ENCODE measurements at regions not wholly inside any gene's neighbourhood (a gene's known extent, or its start where the extent isn't known, plus 50 kb on each side); places are given as distances from the start of the nearest gene placed in this dataset.

DNA sequence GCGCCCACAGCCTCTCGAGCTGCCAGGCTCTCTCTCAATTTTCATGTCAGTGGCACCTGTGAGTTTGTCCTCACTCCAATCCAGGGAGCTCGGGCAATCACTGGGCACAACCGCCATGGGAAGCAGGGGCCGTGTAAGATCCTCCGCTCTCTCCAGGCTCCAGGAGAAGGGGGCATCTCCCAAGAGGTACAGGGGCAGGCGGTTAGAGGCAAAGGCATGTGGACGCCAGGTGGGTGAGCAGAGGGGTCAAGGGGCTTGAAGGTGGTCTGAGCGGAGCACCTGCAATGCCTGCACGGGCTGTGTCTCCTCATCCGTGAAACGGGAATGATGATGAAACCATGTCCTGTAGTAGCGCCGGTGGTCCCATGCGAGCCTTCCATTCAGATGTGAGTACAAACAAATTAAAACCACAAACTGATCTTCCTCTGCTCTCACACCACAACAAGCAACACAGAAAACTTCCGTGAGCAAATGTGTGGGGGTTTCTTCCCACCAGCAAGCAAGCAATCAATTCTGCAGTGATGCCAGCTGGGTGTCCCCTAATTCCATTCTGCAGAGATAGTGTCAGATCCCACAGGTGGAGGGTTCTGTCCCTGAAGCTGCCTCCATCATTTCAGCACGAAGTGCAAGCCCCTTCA, 222.5 kb upstream of the PMEPA1 start:
- Histone ChIP-seq H3K27me3 (replicated peaks; ENCODE audit: insufficient read depth, low read depth, low read length, poor library complexity) (no peaks in the 10 kb centered on the region), H3K4me1 (ENCODE audit: insufficient read depth, low read length, poor library complexity, severe bottlenecking) (no peaks in the 10 kb centered on the region), H3K9me3 (ENCODE audit: low read depth, low read length, poor library complexity, severe bottlenecking) (no peaks in the 10 kb centered on the region), H3K4me3 (ENCODE audit: low read depth, low read length, poor library complexity, severe bottlenecking) (no peak overlapping the region), H3K36me3 (ENCODE audit: insufficient read depth, low read length, poor library complexity, severe bottlenecking) (no peaks in the 10 kb centered on the region), H3K27ac (ENCODE audit: low read depth, low read length, poor library complexity, severe bottlenecking) (no peak overlapping the region)
- no TSS peak for BruUV-seq (replicated peaks)
- ChIA-PET POLR2A (ENCODE audit: low non-redundant PET) (no interaction called here), CTCF (no interaction called here)
- no peak for TF ChIP-seq EZH2 (IDR thresholded peaks at IDR 0.05; ENCODE audit: borderline replicate concordance, low read depth, low read length, poor library complexity, severe bottlenecking)
- TF ChIP-seq, protein P1, sequence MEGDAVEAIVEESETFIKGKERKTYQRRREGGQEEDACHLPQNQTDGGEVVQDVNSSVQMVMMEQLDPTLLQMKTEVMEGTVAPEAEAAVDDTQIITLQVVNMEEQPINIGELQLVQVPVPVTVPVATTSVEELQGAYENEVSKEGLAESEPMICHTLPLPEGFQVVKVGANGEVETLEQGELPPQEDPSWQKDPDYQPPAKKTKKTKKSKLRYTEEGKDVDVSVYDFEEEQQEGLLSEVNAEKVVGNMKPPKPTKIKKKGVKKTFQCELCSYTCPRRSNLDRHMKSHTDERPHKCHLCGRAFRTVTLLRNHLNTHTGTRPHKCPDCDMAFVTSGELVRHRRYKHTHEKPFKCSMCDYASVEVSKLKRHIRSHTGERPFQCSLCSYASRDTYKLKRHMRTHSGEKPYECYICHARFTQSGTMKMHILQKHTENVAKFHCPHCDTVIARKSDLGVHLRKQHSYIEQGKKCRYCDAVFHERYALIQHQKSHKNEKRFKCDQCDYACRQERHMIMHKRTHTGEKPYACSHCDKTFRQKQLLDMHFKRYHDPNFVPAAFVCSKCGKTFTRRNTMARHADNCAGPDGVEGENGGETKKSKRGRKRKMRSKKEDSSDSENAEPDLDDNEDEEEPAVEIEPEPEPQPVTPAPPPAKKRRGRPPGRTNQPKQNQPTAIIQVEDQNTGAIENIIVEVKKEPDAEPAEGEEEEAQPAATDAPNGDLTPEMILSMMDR (conservative IDR thresholded peaks at IDR 0.05; ENCODE audit: low read depth, low read length), result no peak
- intact Hi-C loops (cut with micrococcal nuclease; ENCODE audit: unreplicated experiment), result no loop called here
- no peak for DNase-seq (ENCODE audit: low spot score)

DNA sequence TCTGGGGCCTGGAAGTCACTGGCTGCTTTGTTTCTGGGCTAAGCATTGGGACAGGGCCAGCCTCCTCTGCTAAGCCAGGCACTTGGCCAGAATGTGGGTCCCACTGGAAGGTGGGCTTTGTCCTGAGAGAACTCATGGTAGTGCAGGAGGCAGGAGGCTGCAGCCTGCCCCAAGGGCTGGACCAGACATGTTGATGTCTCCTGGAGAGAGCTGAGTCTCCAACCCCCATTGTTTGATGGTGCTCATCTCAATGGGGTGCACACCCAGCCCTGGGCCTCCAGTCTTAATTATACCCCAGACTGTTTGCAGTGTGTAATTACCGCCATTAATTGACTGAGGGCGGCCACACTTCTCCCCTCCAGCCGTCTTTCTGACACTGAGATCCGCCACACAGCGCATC, 220.5 kb upstream of the PMEPA1 start:
- CTCF ChIA-PET, result no interaction called here
- Histone ChIP-seq H3K4me3 (ENCODE audit: low read depth, low read length, poor library complexity, severe bottlenecking) (no peak overlapping the region), H3K27me3 (replicated peaks; ENCODE audit: insufficient read depth, low read depth, low read length, poor library complexity) (no peaks in the 10 kb centered on the region), H3K4me1 (ENCODE audit: insufficient read depth, low read length, poor library complexity, severe bottlenecking) (no peaks in the 10 kb centered on the region), H3K9me3 (ENCODE audit: low read depth, low read length, poor library complexity, severe bottlenecking) (no peaks in the 10 kb centered on the region), H3K36me3 (ENCODE audit: insufficient read depth, low read length, poor library complexity, severe bottlenecking) (no peaks in the 10 kb centered on the region), H3K27ac (ENCODE audit: low read depth, low read length, poor library complexity, severe bottlenecking) (no peak overlapping the region)
- TF ChIP-seq, protein P1 (conservative IDR thresholded peaks at IDR 0.05; ENCODE audit: low read depth, low read length), result no peak
- no peak for TF ChIP-seq EZH2 (IDR thresholded peaks at IDR 0.05; ENCODE audit: borderline replicate concordance, low read depth, low read length, poor library complexity, severe bottlenecking)
- intact Hi-C loops (cut with micrococcal nuclease; ENCODE audit: unreplicated experiment), result no loop called here
- no TSS peak for BruUV-seq (replicated peaks)
- DNase-seq (ENCODE audit: low spot score), result no peak
- POLR2A ChIA-PET (ENCODE audit: low non-redundant PET), result no interaction called here

DNA sequence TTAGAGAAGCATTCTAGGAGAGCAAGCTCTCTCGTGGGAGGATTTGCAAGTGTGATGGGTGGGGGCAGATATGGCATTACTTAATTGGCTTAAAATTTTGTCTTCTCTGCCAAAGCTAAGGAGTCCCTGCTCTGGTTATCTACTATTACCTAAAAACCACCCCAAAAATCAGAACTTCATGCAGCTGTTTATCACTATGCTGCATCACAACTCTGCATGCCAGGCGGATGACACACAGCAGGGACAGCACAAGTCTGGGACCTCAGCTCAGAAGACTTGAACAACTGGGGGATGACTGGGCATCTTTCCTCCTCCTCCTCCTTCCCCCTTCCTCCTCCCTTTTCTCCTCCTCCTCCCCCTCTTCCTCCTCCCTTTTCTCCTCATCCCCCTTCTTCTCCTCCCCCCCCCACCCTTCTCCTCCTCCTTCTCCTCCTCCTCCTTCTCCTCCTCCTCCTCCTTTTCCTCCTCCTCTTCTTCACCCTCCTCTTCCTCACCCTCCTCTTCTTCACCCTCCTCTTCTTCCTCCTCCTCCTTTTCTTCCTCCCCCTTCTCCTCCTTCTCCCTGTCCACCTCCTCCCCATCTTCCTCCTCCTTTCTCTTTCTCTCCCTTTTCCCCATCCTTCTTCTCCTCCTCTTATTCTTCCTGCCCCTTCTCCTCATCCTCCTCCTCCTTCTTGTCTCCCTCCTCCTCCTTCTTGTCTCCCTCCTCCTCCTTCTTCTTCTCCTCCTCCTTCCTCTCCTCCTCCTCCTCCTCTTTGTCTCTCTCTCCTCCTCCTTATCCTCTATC, 218.6 kb upstream of the PMEPA1 start:
- no peaks in the 10 kb centered on the region for H3K9me3 ChIP-seq (ENCODE audit: low read depth, low read length, poor library complexity, severe bottlenecking)
- POLR2A ChIA-PET (ENCODE audit: low non-redundant PET), result no interaction called here
- no peak overlapping the region for H3K27ac ChIP-seq (ENCODE audit: low read depth, low read length, poor library complexity, severe bottlenecking)
- intact Hi-C loops (cut with micrococcal nuclease; ENCODE audit: unreplicated experiment), result no loop called here
- H3K36me3 ChIP-seq (ENCODE audit: insufficient read depth, low read length, poor library complexity, severe bottlenecking), result no peaks in the 10 kb centered on the region
- TF ChIP-seq EZH2 (IDR thresholded peaks at IDR 0.05; ENCODE audit: borderline replicate concordance, low read depth, low read length, poor library complexity, severe bottlenecking), result no peak
- TF ChIP-seq, protein P1 (conservative IDR thresholded peaks at IDR 0.05; ENCODE audit: low read depth, low read length), result no peak
- CTCF ChIA-PET, result no interaction called here
- no peaks in the 10 kb centered on the region for H3K4me1 ChIP-seq (ENCODE audit: insufficient read depth, low read length, poor library complexity, severe bottlenecking)
- BruUV-seq (replicated peaks), result no TSS peak
- H3K27me3 ChIP-seq (replicated peaks; ENCODE audit: insufficient read depth, low read depth, low read length, poor library complexity), result no peaks in the 10 kb centered on the region
- no peak for DNase-seq (ENCODE audit: low spot score)
- no peak overlapping the region for H3K4me3 ChIP-seq (ENCODE audit: low read depth, low read length, poor library complexity, severe bottlenecking)
